H7 (cell line): ENCODE measurements at regions not wholly inside any gene's neighbourhood (a gene's known extent, or its start where the extent isn't known, plus 50 kb on each side); places are given as distances from the start of the nearest gene placed in this dataset.
"Not testable (repeated sequence)": the region's sequence is repeated elsewhere in the genome, so short reads cannot be mapped to it uniquely, and the experiment has no call there.

Experiments used
- DNase-seq: peaks from one replicate; pipeline ENCODE4 v3.0.0; 2012
- H3K27me3 ChIP-seq: 2 replicates; pipeline ENCODE4 v1.6.0; 2011; ENCODE audit warnings: mild to moderate bottlenecking, low read length; ENCODE audit not compliant: control insufficient read depth, insufficient read depth
- H3K36me3 ChIP-seq: replicated peaks from 2 replicates; pipeline ENCODE4 v1.5.1; 2011; ENCODE audit warnings: low read length; ENCODE audit not compliant: control insufficient read depth, insufficient read depth
- H3K4me3 ChIP-seq: 2 replicates; pipeline ENCODE4 v1.5.1; 2011; ENCODE audit warnings: low read depth, mild to moderate bottlenecking, control low read depth, low read length, moderate library complexity; ENCODE audit not compliant: insufficient read depth

GRCh38 chr2:176562359-176563078 is 293.3 kb downstream of the MTX2 start:
- Histone ChIP-seq H3K36me3 (no peaks in the 10 kb centered on the region), H3K4me3 (no peak overlapping the region), H3K27me3 (no peaks in the 10 kb centered on the region; the same call in 1 of the 2 replicates)
- no peak for DNase-seq

GRCh38 chr2:176565641-176566323 is 296.5 kb downstream of the MTX2 start:
- H3K4me3 ChIP-seq = no peak overlapping the region
- no peaks in the 10 kb centered on the region; the same call in 1 of the 2 replicates for H3K27me3 ChIP-seq
- no peak for DNase-seq
- no peaks in the 10 kb centered on the region for H3K36me3 ChIP-seq

GRCh38 chr2:176566496-176566895 is 297.3 kb downstream of the MTX2 start:
- no peak for DNase-seq
- Histone ChIP-seq H3K36me3 (no peaks in the 10 kb centered on the region), H3K27me3 (no peaks in the 10 kb centered on the region; the same call in 1 of the 2 replicates), H3K4me3 (no peak overlapping the region)

- Histone ChIP-seq H3K27me3 (no peaks in the 10 kb centered on the region; the same call in 1 of the 2 replicates), H3K4me3 (no peak overlapping the region), H3K36me3 (no peaks in the 10 kb centered on the region)
- no peak for DNase-seq
Measured at GRCh38 chr2:176566961-176567360, 297.7 kb downstream of the MTX2 start.

- Histone ChIP-seq H3K36me3 (no peaks in the 10 kb centered on the region), H3K4me3 (no peak overlapping the region), H3K27me3 (no peaks in the 10 kb centered on the region; the same call in 1 of the 2 replicates)
- no peak for DNase-seq
Measured at GRCh38 chr2:176567361-176567760, 298.1 kb downstream of the MTX2 start.

- DNase-seq = no peak
- Histone ChIP-seq H3K27me3 (no peaks in the 10 kb centered on the region; the same call in 1 of the 2 replicates), H3K36me3 (no peaks in the 10 kb centered on the region), H3K4me3 (no peak overlapping the region)
Measured at GRCh38 chr2:176569574-176569973, 300.3 kb downstream of the MTX2 start.

GRCh38 chr2:176573612-176574483 is 304.6 kb downstream of the MTX2 start:
- Histone ChIP-seq H3K27me3 (no peaks in the 10 kb centered on the region; the same call in 1 of the 2 replicates), H3K4me3 (no peak overlapping the region), H3K36me3 (no peaks in the 10 kb centered on the region)
- no peak for DNase-seq

- no peak overlapping the region for H3K4me3 ChIP-seq
- H3K27me3 ChIP-seq = no peaks in the 10 kb centered on the region; the same call in 1 of the 2 replicates
- DNase-seq = no peak
- no peaks in the 10 kb centered on the region for H3K36me3 ChIP-seq
Measured at GRCh38 chr2:176574484-176575236, 305.4 kb downstream of the MTX2 start.

GRCh38 chr2:176575237-176575744 is 306.0 kb downstream of the MTX2 start:
- Histone ChIP-seq H3K36me3 (no peaks in the 10 kb centered on the region), H3K4me3 (no peak overlapping the region), H3K27me3 (no peaks in the 10 kb centered on the region)
- no peak for DNase-seq

- DNase-seq = no peak
- no peaks in the 10 kb centered on the region for H3K27me3 ChIP-seq
Measured at GRCh38 chr2:176577054-176577453, 307.8 kb downstream of the MTX2 start.

GRCh38 chr2:176578292-176578691 is 309.1 kb downstream of the MTX2 start:
- H3K27me3 ChIP-seq, H3K36me3 ChIP-seq, DNase-seq, H3K4me3 ChIP-seq: not testable (repeated sequence)

More at GRCh38 chr2:176577054-176577453, 307.8 kb downstream of the MTX2 start:
- Histone ChIP-seq H3K36me3 (no peaks in the 10 kb centered on the region), H3K4me3 (no peak overlapping the region)

GRCh38 chr2:176579608-176580007 is 310.4 kb downstream of the MTX2 start:
- Histone ChIP-seq H3K4me3 (no peak overlapping the region), H3K36me3 (no peaks in the 10 kb centered on the region), H3K27me3 (no peaks in the 10 kb centered on the region)
- DNase-seq = no peak

GRCh38 chr2:176581557-176582165 is 312.4 kb downstream of the MTX2 start:
- no peaks in the 10 kb centered on the region for H3K36me3 ChIP-seq
- no peaks in the 10 kb centered on the region for H3K27me3 ChIP-seq
- H3K4me3 ChIP-seq = no peak overlapping the region
- no peak for DNase-seq
